GM19324 (cell line): ENCODE measurements at regions not wholly inside any gene's neighbourhood (a gene's known extent, or its start where the extent isn't known, plus 50 kb on each side); places are given as distances from the start of the nearest gene placed in this dataset.

Source experiments
- ATAC-seq: cut with Tn5 transposase; IDR thresholded peaks from one replicate; pipeline ENCODE4 v1.9.1; 2021; ENCODE audit warnings: mild to moderate bottlenecking, moderate library complexity; ENCODE audit not compliant: unreplicated experiment, low FRiP score

- no peak for ATAC-seq
These were observed 147.4 kb upstream of the TBX20 start for GRCh38 chr7:35401217-35401879.

- ATAC-seq, result no peak
These were observed 145.9 kb upstream of the TBX20 start for GRCh38 chr7:35399840-35400239.

- no peak for ATAC-seq
These were observed 145.3 kb upstream of the TBX20 start for GRCh38 chr7:35399216-35399615.

GRCh38 chr7:35398518-35398917, 144.6 kb upstream of the TBX20 start:
- ATAC-seq, result no peak

GRCh38 chr7:35390146-35390545, 136.2 kb upstream of the TBX20 start:
- ATAC-seq, result no peak

- ATAC-seq, result no peak
These were observed 135.7 kb upstream of the TBX20 start for GRCh38 chr7:35389636-35390035.

- ATAC-seq, result no peak
These were observed 133.2 kb upstream of the TBX20 start for GRCh38 chr7:35386816-35387706.

GRCh38 chr7:35386082-35386815, 132.3 kb upstream of the TBX20 start:
- ATAC-seq, result no peak

- ATAC-seq, result no peak
These were observed 131.1 kb upstream of the TBX20 start for GRCh38 chr7:35384761-35385700.

- no peak for ATAC-seq
These were observed 126.9 kb upstream of the TBX20 start for GRCh38 chr7:35380739-35381224.

GRCh38 chr7:35379481-35379880, 125.6 kb upstream of the TBX20 start:
- ATAC-seq, result no peak

GRCh38 chr7:35375516-35375915, 121.6 kb upstream of the TBX20 start:
- no peak for ATAC-seq

GRCh38 chr7:35374858-35375257, 121.0 kb upstream of the TBX20 start:
- no peak for ATAC-seq

- ATAC-seq, result no peak
These were observed 117.3 kb upstream of the TBX20 start for GRCh38 chr7:35371221-35371620.

- no peak for ATAC-seq
These were observed 116.8 kb upstream of the TBX20 start for GRCh38 chr7:35370687-35371086.

GRCh38 chr7:35366167-35367155, 112.6 kb upstream of the TBX20 start:
- ATAC-seq, result no peak

- ATAC-seq, result no peak
These were observed 111.6 kb upstream of the TBX20 start for GRCh38 chr7:35365523-35365922.

GRCh38 chr7:35362341-35362740, 108.4 kb upstream of the TBX20 start:
- no peak for ATAC-seq

GRCh38 chr7:35359423-35359822, 105.5 kb upstream of the TBX20 start:
- no peak for ATAC-seq
